Hepatocyte (in vitro differentiated cells): ENCODE measurements at regions not wholly inside any gene's neighbourhood (a gene's known extent, or its start where the extent isn't known, plus 50 kb on each side); places are given as distances from the start of the nearest gene placed in this dataset.

ENCODE experiments used
- CTCF ChIP-seq: fragments of 200-600 bp; sonication (generic); IDR thresholded peaks from 2 replicates; pipeline ENCODE4 v1.5.1; 2016; ENCODE audit warnings: antibody characterized with exemption, mild to moderate bottlenecking; ENCODE audit not compliant: poor library complexity
- EZH2phosphoT487 ChIP-seq: fragments of 200-600 bp; sonication (generic); IDR thresholded peaks from one replicate; pipeline ENCODE4 v1.6.1; 2018; ENCODE audit warnings: antibody characterized with exemption, mild to moderate bottlenecking, low read depth, moderate library complexity; ENCODE audit not compliant: unreplicated experiment, severe bottlenecking

GRCh38 chr4:160265836-160266235, 1163.0 kb downstream of the RAPGEF2 start:
- no peak for TF ChIP-seq CTCF
- no peak for TF ChIP-seq EZH2phosphoT487
